Nucleus accumbens (tissue), 56 donors: ENCODE measurements at regions not wholly inside any gene's neighbourhood (a gene's known extent, or its start where the extent isn't known, plus 50 kb on each side); places are given as distances from the start of the nearest gene placed in this dataset.
"Not testable (repeated sequence)": the region's sequence is repeated elsewhere in the genome, so short reads cannot be mapped to it uniquely, and the experiment has no call there.

ENCODE experiments used
- DNase-seq, 56 donors: peaks; one replicate each; lab custom pipeline; 2025; lab: John Stamatoyannopoulos, UW

DNA sequence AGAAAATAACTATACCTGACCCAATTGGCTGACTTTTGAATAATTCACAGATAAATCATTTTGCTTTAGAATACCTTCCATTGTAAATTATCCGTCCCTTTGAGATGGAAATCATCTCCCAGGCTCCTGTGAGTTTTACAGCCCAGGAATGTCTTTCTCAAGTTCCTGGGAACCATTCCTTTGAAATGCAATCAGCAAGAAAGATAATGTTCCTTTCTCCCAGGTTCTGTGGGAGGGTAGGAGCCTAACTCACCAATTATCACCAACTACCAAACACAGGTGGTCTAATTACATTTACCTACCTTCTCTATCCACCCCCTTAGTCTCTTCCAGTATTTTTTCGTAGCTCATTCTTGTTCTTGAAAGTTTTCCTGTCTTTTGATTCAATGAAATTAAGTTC, 1016.0 kb downstream of the SOCS6 start:
- DNase-seq, result no peak

DNA sequence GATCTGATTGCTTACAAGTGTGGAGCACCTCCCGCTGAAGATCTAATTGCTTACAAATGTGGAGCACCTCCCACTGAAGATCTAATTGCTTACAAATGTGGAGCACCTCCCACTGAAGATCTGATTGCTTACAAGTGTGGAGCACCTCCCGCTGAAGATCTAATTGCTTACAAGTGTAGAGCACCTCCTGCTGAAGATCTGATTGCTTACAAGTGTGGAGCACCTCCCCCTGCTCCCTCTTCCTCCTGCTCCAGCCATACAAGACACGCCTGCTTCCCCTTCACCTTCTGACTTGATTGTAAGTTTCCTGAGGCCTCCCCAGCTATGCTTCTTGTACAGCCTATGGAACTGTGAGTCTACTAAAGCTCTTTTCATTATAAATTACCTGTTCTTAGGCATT, 1014.9 kb downstream of the SOCS6 start:
- not testable (repeated sequence) for DNase-seq

DNA sequence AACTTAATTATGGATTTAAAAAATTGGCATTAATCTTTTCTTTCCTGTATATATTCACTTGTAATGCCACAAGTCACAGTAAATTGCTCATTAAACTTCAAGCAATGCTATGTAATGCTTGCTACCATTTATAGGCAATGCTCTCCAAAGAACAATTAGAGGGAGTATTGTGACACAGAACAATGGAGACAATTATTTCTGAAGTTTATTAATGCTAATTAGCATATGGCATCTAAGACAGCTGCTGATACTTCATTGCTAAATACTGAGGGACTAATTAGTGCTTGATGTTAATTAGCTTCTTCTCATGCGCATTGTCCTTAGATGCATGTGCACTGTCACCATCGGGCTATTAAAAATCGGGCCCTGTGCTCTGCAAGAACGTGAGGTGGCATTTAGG, 1012.8 kb downstream of the SOCS6 start:
- DNase-seq, result no peak

DNA sequence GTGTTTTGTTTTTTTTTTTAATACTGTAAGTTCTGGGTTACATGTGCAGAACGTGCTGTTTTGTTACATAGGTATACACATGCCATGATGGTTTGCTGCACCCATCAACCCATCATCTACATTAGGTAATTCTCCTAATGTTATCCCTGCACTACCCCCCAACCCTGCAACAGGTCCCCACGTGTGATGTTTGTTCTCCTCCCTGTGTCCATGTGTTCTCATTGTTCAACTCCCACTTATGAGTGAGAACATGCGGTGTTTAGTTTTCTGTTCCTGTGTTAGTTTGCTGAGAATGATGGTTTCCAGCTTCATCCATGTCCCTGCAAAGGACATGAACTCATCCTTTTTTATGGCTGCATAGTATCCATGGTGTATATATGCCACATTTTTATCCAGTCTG, 1005.4 kb downstream of the SOCS6 start:
- DNase-seq, result not testable (repeated sequence)

DNA sequence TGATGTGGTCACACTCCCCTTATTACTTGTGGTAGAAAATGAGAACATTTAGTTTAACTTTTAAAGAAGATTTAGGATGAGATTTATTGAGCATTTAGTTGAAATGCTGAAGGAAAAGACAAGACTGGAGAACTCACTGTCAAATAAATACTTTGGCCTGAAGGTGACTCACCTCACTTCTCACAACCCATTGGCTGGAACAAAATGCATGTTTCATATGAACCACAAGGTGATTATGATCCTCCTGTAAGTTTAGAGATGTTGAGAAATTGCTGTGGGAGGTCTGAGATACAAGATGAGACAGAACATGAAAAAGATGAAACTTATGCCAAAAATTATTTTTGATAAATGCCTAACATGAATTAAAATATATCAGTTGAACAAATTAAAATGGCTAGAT, 1004.5 kb downstream of the SOCS6 start:
- DNase-seq, result no peak

DNA sequence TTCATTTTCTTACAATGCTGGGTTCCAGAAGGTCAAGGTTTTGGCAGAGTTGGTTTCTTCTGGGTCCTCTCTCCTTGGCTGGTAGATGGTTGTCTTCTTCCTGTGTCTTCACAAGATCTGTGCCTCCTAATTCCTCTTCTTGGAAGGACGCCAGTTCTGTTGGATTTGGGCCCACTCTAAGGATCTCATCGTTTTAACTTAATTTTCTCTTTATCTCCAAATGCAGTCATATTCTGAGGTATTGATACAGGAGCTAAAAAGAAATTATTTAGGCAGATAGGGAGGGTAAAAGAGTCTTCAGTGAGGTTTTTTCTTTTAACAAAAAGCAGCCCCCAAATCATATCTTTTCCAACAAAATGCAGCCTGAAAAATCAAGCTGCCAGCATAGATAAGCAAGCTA, 998.4 kb downstream of the SOCS6 start:
- no peak for DNase-seq

DNA sequence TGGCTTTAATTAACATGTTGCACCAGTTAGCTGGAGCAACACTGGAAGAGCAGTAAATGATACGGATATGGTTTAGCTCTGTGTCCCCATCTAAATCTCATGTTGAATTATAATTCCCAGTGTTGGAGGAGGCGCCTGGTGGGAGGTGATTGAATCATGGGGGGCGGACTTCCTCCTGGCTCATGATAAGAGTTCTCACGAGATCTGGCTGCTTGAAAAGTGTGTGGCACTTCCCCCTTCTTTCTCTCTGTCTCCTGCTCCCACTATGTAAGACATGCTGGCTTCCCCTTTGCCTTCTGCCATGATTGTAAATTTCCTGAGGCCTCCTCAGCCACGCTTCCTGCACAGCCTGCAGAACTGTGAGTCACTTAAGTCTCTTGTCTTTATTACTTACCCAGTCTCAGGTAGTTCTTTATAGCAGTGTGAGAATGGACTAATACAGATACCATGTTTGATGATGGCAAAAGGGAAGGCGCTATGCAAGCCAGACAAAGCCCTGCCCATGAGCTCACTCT, 963.6 kb downstream of the SOCS6 start:
- peak in 1 of 56 donors; percentile 4 for DNase-seq

DNA sequence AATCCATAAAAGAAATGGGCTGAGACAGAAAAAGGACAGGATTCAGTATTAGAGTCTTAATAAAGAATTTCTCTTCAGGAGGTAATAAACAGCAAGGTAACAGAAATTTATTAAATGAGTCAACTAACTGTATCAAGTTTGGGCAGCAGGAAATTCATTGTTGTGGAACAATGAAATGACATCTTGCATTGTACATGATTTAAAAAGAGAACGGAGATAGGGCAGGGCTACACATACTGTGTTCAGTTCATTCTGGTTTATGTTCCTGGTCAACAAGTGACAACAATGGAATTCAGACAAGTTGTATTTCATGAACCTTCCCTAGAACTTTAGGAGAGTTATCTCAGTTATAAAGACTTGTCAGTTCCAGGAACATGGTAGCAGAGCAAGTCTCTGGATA, 961.3 kb downstream of the SOCS6 start:
- no peak for DNase-seq

DNA sequence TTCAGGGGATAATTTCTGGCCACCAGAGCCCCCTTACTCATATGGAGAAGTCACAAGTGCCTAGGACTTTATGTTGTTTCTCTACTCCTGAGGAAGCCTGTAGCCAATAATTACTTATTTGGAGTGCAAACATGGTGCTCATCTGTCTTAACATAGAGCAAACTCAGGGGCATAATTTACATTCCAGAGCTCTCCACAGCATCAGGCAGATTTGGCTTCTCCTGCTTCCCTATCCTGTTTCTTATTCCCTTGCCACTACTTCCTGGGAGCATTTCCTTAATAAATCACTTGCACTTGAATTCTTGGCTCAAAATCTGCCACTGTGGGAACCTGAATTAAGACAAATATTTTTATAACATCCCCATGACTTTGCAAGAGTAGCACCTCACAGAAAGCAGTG, 960.9 kb downstream of the SOCS6 start:
- no peak for DNase-seq

DNA sequence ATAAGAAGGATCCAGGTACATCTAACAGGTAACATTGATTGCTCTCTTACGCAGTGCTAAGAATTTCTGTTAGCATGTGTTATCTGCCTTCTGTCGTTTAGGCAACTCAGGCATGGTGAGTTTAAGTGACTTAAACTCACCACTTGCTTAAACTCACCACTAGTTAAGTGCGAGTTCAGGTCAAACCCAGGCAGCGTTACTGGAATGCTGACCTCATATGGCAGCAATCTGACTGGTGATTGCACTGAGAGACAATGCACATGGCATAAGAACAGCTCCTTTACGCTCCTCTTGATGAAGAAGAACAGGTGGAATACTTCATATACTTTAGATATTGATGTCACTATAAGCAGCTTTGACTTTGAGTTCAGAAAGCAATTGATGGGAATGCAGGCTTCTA, 954.1 kb downstream of the SOCS6 start:
- no peak for DNase-seq

DNA sequence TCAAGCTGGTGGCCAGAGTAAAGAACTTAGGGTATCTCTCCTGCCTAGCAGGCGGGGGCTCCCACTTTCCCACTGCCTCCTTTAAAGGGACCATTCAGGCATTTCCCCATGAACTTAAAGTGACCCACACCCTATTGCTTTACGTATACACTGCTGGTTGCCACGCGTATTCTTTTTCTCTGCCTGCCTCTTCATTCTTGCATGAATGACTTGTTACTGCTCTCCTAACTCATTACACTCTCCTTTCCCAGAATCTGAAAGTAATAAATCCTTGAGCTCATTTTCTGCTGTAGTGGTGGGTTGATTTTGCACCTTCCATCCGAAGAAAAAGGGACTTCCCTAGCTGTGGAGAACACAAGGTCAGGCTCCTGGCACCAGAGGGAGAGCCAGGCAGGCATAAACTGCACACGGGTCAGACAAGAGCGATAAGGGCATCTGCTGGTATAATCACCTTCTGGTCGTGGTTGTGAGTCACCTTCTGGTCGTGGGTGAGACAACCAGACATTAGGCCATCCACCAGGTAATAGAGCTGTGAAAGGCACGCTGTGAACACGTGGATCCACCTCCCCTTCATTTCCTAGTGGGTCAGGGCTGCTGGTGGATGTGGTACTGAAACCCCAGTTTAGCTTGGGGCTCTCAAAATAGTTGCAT, 950.3 kb downstream of the SOCS6 start:
- no peak for DNase-seq

DNA sequence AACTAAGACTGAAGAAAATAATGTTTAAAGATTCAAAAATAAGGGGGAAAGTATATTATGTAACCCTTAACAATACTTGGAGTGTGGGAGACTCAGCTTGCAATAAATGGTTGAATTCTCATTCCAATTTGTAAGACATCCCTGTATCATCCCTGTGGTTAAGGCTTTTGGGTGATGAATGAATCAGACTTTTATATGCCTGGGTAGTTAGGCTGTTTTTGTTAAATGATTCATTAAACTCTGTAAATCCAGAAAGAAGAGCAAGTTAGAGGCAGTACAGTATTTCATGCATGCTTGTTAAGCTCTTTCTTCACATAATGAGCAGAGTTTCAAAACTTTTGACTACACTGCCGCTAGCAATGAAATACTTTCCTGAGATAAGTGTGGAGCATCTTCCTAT, 948.8 kb downstream of the SOCS6 start:
- no peak for DNase-seq

DNA sequence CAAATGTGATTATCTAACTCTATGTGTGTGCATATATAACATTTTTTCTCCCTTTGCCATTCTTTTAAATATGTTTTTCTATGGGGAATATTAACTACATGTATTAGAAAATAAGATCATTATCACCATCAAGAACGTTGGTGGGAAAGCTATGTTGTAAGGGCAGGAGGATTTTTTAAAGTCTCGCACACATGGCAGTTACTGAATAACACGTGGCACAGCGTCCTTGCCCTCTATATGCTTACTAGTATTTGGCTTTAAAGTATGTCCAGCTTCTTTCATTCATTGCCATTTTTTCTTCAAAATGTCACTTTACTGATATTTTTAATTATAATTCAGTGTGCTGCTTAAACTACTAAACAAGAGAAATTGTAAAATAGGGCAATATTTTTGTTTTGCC, 944.3 kb downstream of the SOCS6 start:
- DNase-seq, result no peak

DNA sequence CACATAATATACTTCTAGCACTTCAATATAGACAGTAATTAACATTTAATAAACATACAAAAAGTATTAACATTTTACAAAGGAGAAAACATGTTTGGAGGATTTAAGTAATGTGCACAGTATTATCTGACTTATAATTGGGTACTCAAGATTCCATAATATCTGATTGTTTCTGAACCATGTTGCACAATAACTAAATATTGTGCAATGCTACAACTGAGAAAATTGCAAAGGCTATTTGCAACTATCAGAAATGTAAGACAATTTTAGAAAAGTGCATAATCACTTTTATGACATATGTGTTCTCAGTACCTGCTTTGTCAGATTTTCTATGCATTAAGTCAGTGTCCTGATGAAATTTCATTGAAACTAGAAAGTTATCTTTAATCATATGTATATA, 934.6 kb downstream of the SOCS6 start:
- DNase-seq, result no peak

DNA sequence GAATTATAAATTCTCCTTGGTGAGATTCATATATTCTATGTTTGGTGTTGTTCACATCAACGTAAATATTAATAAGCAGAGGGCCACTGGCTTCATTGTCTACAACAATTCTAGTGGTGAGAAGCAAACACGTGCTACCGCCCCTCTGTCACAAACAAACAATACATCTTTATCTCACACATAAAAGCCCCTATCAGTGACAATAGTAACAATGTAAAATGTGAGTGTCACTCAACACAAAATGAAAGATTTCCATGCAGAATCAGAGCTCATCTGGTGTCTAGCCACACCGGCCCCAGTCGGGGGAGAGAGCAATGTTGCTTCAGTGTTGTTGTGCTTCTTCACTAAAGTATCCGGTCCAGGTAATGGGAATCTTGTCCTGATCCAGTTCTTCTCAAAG, 932.6 kb downstream of the SOCS6 start:
- peak in 19 of 56 donors; percentile 1 to 36 (median 10) for DNase-seq

DNA sequence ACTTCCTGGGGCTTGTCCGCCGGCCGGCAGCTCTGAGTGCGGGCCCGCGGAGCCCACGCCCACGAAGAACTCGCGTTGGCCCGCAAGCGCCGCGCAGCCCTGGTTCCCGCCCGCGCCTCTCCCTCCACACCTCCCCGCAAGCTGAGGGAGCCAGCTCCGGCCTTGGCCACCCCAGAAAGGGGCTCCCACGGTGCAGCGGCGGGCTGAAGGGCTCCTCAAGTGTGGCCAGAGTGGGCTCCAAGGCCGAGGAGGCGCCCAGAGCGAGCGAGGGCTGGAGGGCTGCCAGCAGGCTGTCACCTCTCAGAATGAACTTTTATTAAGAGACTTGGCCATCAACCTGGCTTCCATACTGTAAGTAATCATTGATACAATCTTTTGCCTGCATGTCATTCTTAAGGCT, 923.9 kb downstream of the SOCS6 start:
- DNase-seq, result not testable (repeated sequence)

DNA sequence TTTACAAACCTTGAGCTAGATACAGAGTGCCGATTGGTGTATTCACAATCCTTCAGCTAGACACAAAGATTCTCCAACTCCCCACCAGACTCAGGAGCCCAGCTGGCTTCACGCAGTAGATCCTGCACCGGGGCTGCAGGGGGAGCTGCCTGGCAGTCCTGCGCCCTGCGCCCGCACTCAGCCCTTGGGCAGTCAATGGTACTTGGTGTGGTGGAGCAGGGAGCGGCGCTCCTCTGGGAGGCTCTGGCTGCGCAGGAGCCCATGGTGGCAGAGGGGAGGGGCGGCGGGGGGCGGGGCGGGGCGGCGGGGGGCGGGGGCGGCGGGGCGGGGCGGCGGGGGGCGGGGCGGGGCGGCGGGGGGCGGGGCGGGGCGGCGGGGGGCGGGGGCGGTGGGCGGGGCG, 923.4 kb downstream of the SOCS6 start:
- DNase-seq, result no peak

DNA sequence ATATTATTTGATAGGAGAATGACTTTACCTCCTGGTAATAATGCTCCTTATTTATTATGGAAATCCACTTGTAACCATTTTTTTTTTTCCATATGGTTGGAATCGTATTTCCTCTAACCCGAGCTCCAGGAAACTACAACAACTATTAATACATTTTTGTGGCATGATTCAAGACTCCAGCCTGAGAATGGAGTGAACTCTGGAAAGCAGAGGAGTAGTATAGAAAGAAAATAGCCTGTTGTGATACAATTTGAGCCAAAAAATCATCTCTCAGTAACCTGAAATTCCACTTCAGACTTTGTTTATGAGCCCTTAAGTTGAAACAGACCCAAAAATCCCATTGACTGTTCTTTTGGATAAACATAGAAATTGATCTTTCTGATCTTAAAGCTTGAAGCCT, 921.1 kb downstream of the SOCS6 start:
- no peak for DNase-seq

DNA sequence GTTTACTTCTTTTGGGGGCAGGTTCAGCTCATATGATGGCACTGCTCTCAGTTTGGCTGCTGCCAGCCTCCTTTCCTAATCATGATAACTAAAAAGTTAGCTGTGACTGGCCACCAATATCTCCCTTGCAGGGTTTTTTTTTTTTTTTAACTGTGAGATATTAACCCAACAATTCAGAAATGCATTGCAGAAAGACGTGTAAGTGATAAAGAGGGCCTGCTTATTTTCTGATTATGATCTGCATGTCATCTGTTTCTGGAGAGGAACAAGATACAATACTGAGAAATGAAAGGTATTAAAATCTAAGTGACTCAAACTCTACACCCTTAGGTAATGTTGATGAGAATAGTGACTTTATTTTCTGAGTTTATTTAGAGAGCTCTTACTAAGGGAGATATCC, 905.6 kb downstream of the SOCS6 start:
- DNase-seq, result no peak

DNA sequence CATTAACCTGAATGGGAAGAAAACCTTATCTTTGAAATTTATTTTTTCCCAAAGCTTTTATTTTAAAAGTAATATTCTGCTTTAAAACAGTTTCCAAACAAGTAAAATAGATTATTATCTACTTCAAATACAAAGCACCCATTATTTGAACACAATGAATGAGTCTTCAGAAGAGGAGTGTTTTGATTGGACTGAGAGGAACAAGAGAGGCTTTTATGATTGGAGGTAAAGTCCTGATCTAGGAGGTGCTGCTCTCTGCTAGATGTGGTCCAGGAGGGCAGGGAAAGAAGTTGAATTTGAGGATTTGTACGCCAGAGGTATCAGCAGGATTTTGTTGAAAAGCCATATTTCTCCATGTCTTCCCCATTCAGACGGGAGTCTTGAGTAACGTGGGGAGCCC, 900.7 kb downstream of the SOCS6 start:
- peak in 10 of 56 donors; percentile 1 to 24 (median 6) for DNase-seq

DNA sequence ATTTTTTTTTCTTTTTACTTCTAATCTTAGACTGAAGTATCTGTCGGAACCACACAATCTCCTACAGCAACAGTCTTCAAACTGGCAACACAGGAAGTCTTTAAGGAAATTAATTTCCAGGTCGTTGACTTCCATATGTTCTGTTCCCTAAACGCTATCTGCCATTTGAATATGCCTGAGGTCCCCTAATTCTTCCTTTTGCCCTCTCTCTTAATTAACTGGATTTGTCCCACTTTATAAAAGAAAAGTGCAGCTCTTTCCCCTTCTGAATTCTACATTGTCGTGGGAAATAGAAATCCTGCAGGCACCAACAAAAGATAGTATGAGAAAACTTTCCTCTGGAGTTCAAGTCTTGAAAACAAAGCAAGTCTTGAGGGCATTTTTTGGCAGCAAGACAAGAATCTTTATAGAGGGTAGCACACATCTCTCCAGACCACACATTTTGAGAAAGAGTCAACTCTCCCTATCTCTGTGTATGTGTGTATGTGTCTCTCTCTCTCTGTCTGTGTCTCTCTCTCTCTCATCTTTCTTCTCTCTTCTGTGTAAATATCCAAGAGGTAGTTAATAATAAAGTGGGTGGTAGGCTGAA, 879.8 kb downstream of the SOCS6 start:
- DNase-seq, result no peak

DNA sequence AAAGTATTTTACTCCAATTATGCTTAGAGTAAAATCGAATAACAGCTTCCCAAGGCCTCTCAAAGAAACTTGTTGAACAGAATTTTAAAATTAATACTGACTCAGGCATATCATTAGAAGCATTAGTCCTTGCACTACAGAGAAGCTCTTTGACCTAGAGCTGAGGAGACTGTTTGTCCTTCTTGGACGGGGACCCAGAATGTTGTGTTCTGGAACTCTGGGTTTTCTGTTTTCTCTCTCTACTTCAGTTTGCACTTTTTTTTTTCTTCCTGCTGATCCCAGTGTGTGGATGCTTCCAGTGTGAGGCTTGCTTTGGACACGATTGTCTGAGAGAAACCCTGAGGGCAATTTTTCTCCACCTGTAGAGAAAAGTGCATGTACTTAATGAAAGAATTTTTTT, 847.6 kb downstream of the SOCS6 start:
- DNase-seq, result peak in 25 of 56 donors; percentile 6 to 48 (median 16)

DNA sequence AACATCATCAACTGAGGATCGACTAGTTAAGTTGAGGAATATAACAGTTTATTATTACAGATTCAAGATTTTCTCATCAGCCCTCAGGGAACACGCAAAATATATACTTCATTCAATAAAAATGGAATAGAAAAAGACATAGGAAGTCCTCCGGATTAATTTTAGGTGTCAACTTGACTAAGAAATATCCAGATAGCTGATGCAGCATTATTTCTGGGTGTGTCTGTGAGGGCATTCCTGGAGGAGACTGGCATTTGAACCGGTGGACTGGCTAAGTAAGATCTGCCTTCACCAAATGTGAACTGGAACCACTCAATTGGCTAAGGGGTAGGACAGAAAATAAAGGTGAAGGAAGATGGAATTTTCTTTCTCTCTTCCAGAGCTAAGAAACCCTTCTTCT, 845.3 kb downstream of the SOCS6 start:
- no peak for DNase-seq
